ENCODE measurements at regions not wholly inside any gene's neighbourhood (a gene's known extent, or its start where the extent isn't known, plus 50 kb on each side); places are given as distances from the start of the nearest gene placed in this dataset.
"Not testable (repeated sequence)": the region's sequence is repeated elsewhere in the genome, so short reads cannot be mapped to it uniquely, and the experiment has no call there.

- no peak overlapping the region for H3K27ac ChIP-seq (ENCODE audit: low read depth, low read length)
- no peak overlapping the region for H3K9ac ChIP-seq (ENCODE audit: low read depth, low read length)
- no peak overlapping the region for H3K4me3 ChIP-seq (ENCODE audit: low read length)
- H3K36me3 ChIP-seq (ENCODE audit: insufficient read depth, low read length), result no peaks in the 10 kb centered on the region
- H3K9me3 ChIP-seq (ENCODE audit: insufficient read depth, low read depth, low read length), result no peaks in the 10 kb centered on the region
- 89% methylated on average over 2 of the region's 2 CpGs for WGBS
- no peaks in the 10 kb centered on the region for H3K4me1 ChIP-seq (ENCODE audit: insufficient read depth, low read length)
- no peaks in the 10 kb centered on the region for H3K27me3 ChIP-seq (ENCODE audit: insufficient read depth, low read length)
Measured at GRCh38 chr5:39765366-39765765, 340.6 kb upstream of the DAB2 start.

- Histone ChIP-seq H3K9me3 (ENCODE audit: insufficient read depth, low read depth, low read length) (no peaks in the 10 kb centered on the region), H3K27me3 (ENCODE audit: insufficient read depth, low read length) (no peaks in the 10 kb centered on the region), H3K4me1 (ENCODE audit: insufficient read depth, low read length) (no peaks in the 10 kb centered on the region), H3K36me3 (ENCODE audit: insufficient read depth, low read length) (no peaks in the 10 kb centered on the region), H3K27ac (ENCODE audit: low read depth, low read length) (no peak overlapping the region), H3K9ac (ENCODE audit: low read depth, low read length) (no peak overlapping the region), H3K4me3 (ENCODE audit: low read length) (no peak overlapping the region)
- WGBS, result 96% methylated on average over 3 of the region's 3 CpGs
Measured at GRCh38 chr5:39762761-39763160, 338.0 kb upstream of the DAB2 start.

GRCh38 chr5:39761199-39761950 is 336.6 kb upstream of the DAB2 start:
- Histone ChIP-seq H3K9me3 (ENCODE audit: insufficient read depth, low read depth, low read length) (no peaks in the 10 kb centered on the region), H3K4me1 (ENCODE audit: insufficient read depth, low read length) (no peaks in the 10 kb centered on the region), H3K36me3 (ENCODE audit: insufficient read depth, low read length) (no peaks in the 10 kb centered on the region), H3K27me3 (ENCODE audit: insufficient read depth, low read length) (no peaks in the 10 kb centered on the region), H3K27ac (ENCODE audit: low read depth, low read length) (no peak overlapping the region), H3K4me3 (ENCODE audit: low read length) (no peak overlapping the region), H3K9ac (ENCODE audit: low read depth, low read length) (no peak overlapping the region)
- WGBS, result 92% methylated on average over 10 of the region's 10 CpGs

- H3K4me1 ChIP-seq (ENCODE audit: insufficient read depth, low read length), result no peaks in the 10 kb centered on the region
- no peaks in the 10 kb centered on the region for H3K27me3 ChIP-seq (ENCODE audit: insufficient read depth, low read length)
- no peak overlapping the region for H3K9ac ChIP-seq (ENCODE audit: low read depth, low read length)
- H3K9me3 ChIP-seq (ENCODE audit: insufficient read depth, low read depth, low read length), result no peaks in the 10 kb centered on the region
- no peak overlapping the region for H3K27ac ChIP-seq (ENCODE audit: low read depth, low read length)
- no peaks in the 10 kb centered on the region for H3K36me3 ChIP-seq (ENCODE audit: insufficient read depth, low read length)
- H3K4me3 ChIP-seq (ENCODE audit: low read length), result no peak overlapping the region
- WGBS, result 88% methylated on average over 5 of the region's 5 CpGs
Measured at GRCh38 chr5:39760385-39761198, 335.8 kb upstream of the DAB2 start.

GRCh38 chr5:39759701-39760100 is 334.9 kb upstream of the DAB2 start:
- H3K4me3 ChIP-seq (ENCODE audit: low read length), result no peak overlapping the region
- H3K4me1 ChIP-seq (ENCODE audit: insufficient read depth, low read length), result no peaks in the 10 kb centered on the region
- no peaks in the 10 kb centered on the region for H3K9me3 ChIP-seq (ENCODE audit: insufficient read depth, low read depth, low read length)
- no peak overlapping the region for H3K9ac ChIP-seq (ENCODE audit: low read depth, low read length)
- no peak overlapping the region for H3K27ac ChIP-seq (ENCODE audit: low read depth, low read length)
- no peaks in the 10 kb centered on the region for H3K36me3 ChIP-seq (ENCODE audit: insufficient read depth, low read length)
- no peaks in the 10 kb centered on the region for H3K27me3 ChIP-seq (ENCODE audit: insufficient read depth, low read length)

- no peaks in the 10 kb centered on the region for H3K9me3 ChIP-seq (ENCODE audit: insufficient read depth, low read depth, low read length)
- 94% methylated on average over 3 of the region's 3 CpGs for WGBS
- no peaks in the 10 kb centered on the region for H3K4me1 ChIP-seq (ENCODE audit: insufficient read depth, low read length)
- H3K9ac ChIP-seq (ENCODE audit: low read depth, low read length), result no peak overlapping the region
- no peak overlapping the region for H3K4me3 ChIP-seq (ENCODE audit: low read length)
- no peaks in the 10 kb centered on the region for H3K27me3 ChIP-seq (ENCODE audit: insufficient read depth, low read length)
- no peaks in the 10 kb centered on the region for H3K36me3 ChIP-seq (ENCODE audit: insufficient read depth, low read length)
- no peak overlapping the region for H3K27ac ChIP-seq (ENCODE audit: low read depth, low read length)
Measured at GRCh38 chr5:39758426-39758825, 333.6 kb upstream of the DAB2 start.

- no peaks in the 10 kb centered on the region for H3K36me3 ChIP-seq (ENCODE audit: insufficient read depth, low read length)
Measured at GRCh38 chr5:39757131-39757530, 332.4 kb upstream of the DAB2 start.

GRCh38 chr5:39755986-39756385 is 331.2 kb upstream of the DAB2 start:
- Histone ChIP-seq H3K27ac (ENCODE audit: low read depth, low read length) (no peak overlapping the region), H3K4me3 (ENCODE audit: low read length) (no peak overlapping the region), H3K4me1 (ENCODE audit: insufficient read depth, low read length) (no peaks in the 10 kb centered on the region), H3K27me3 (ENCODE audit: insufficient read depth, low read length) (no peaks in the 10 kb centered on the region), H3K9ac (ENCODE audit: low read depth, low read length) (no peak overlapping the region; the same call in 1 of the 2 replicates), H3K36me3 (ENCODE audit: insufficient read depth, low read length) (no peaks in the 10 kb centered on the region), H3K9me3 (ENCODE audit: insufficient read depth, low read depth, low read length) (no peaks in the 10 kb centered on the region)

More at GRCh38 chr5:39757131-39757530, 332.4 kb upstream of the DAB2 start:
- H3K9ac ChIP-seq (ENCODE audit: low read depth, low read length), result no peak overlapping the region
- no peak overlapping the region for H3K27ac ChIP-seq (ENCODE audit: low read depth, low read length)
- no peaks in the 10 kb centered on the region for H3K4me1 ChIP-seq (ENCODE audit: insufficient read depth, low read length)
- 89% methylated on average over 1 of the region's 1 CpG for WGBS
- no peaks in the 10 kb centered on the region for H3K9me3 ChIP-seq (ENCODE audit: insufficient read depth, low read depth, low read length)
- no peaks in the 10 kb centered on the region for H3K27me3 ChIP-seq (ENCODE audit: insufficient read depth, low read length)
- no peak overlapping the region for H3K4me3 ChIP-seq (ENCODE audit: low read length)

- H3K27ac ChIP-seq (ENCODE audit: low read depth, low read length), result no peak overlapping the region
- no peaks in the 10 kb centered on the region for H3K9me3 ChIP-seq (ENCODE audit: insufficient read depth, low read depth, low read length)
- no peak overlapping the region for H3K9ac ChIP-seq (ENCODE audit: low read depth, low read length)
- no peaks in the 10 kb centered on the region for H3K36me3 ChIP-seq (ENCODE audit: insufficient read depth, low read length)
- no peaks in the 10 kb centered on the region for H3K27me3 ChIP-seq (ENCODE audit: insufficient read depth, low read length)
- no peak overlapping the region for H3K4me3 ChIP-seq (ENCODE audit: low read length)
- no peaks in the 10 kb centered on the region for H3K4me1 ChIP-seq (ENCODE audit: insufficient read depth, low read length)
Measured at GRCh38 chr5:39755452-39755851, 330.7 kb upstream of the DAB2 start.

- H3K4me3 ChIP-seq (ENCODE audit: low read length); H3K4me1 ChIP-seq (ENCODE audit: insufficient read depth, low read length); H3K9ac ChIP-seq (ENCODE audit: low read depth, low read length); H3K27ac ChIP-seq (ENCODE audit: low read depth, low read length); H3K27me3 ChIP-seq (ENCODE audit: insufficient read depth, low read length); H3K9me3 ChIP-seq (ENCODE audit: insufficient read depth, low read depth, low read length); H3K36me3 ChIP-seq (ENCODE audit: insufficient read depth, low read length): not testable (repeated sequence)
- WGBS, result 100% methylated on average over 1 of the region's 1 CpG
Measured at GRCh38 chr5:39753747-39754146, 329.0 kb upstream of the DAB2 start.

- no peaks in the 10 kb centered on the region for H3K36me3 ChIP-seq (ENCODE audit: insufficient read depth, low read length)
- no peak overlapping the region for H3K9ac ChIP-seq (ENCODE audit: low read depth, low read length)
- no peaks in the 10 kb centered on the region for H3K9me3 ChIP-seq (ENCODE audit: insufficient read depth, low read depth, low read length)
- no peaks in the 10 kb centered on the region for H3K27me3 ChIP-seq (ENCODE audit: insufficient read depth, low read length)
- 97% methylated on average over 4 of the region's 4 CpGs for WGBS
- no peaks in the 10 kb centered on the region for H3K4me1 ChIP-seq (ENCODE audit: insufficient read depth, low read length)
- H3K4me3 ChIP-seq (ENCODE audit: low read length), result no peak overlapping the region
- no peak overlapping the region for H3K27ac ChIP-seq (ENCODE audit: low read depth, low read length)
Measured at GRCh38 chr5:39750661-39751060, 325.9 kb upstream of the DAB2 start.
